ENCODE measurements at regions not wholly inside any gene's neighbourhood (a gene's known extent, or its start where the extent isn't known, plus 50 kb on each side); places are given as distances from the start of the nearest gene placed in this dataset.
"Not testable (repeated sequence)": the region's sequence is repeated elsewhere in the genome, so short reads cannot be mapped to it uniquely, and the experiment has no call there.

DNA sequence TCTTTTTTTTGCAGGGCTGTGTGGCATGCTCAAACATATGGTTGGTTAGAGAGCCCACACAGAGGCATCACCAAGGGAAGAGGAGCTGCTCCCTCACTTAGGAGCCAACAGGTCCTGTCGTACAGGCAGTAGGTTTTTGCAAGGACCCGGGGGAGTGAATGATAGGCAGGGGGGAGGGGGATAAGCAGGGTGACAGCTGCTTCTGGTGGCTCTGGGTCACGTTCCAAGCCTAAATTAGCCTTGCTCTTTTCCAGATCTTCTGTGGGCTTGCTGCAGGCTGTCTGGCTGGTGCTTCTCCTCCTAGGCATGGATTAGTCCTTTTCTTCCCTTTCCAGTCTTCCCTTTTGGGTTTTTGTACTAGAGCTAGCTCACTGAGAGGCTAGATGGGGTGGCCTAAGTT lies 117.7 kb upstream of the PODXL start:
- no peak for DNase-seq (ENCODE audit: low read depth in 2 of 2)

DNA sequence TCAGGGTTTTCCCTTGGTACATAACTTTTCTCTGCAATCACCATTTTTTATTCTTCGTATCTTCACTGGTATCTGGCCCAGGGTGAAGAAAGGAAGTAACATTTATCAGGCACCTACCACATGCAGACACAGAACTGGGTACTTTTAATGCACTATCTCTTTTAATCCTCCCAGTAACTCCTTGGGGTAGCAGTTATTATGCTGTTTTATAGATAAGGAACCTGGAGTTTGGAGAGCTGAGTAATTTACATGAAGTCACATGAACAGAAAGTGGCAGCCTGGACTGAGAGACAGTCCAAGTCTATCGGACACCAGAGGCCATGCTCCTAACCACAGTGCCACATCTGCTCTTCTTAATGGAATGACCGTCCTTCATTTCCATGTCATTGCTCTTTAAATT lies 117.1 kb upstream of the PODXL start:
- no peak for DNase-seq (ENCODE audit: low read depth in 2 of 2)

DNA sequence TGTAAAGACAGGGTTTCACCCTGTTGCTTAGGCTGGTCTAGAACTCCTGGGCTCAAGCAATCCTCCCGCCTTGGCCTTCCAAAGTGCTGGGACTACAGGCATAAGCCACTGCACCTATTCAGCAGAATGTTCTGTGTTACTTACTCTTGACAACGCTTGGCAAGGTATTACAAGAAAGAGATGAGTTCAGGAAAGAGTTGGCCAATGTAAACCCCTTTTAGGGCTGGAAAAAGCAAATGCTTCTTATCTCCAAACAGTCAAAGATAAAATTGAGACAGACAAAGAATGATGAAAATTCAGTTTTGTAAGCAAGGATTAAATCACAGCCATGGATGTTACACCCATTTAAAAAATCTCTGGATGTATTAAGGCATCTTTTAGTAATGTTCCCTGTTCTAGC lies 114.0 kb upstream of the PODXL start:
- DNase-seq (ENCODE audit: low read depth in 2 of 2): no peak

DNA sequence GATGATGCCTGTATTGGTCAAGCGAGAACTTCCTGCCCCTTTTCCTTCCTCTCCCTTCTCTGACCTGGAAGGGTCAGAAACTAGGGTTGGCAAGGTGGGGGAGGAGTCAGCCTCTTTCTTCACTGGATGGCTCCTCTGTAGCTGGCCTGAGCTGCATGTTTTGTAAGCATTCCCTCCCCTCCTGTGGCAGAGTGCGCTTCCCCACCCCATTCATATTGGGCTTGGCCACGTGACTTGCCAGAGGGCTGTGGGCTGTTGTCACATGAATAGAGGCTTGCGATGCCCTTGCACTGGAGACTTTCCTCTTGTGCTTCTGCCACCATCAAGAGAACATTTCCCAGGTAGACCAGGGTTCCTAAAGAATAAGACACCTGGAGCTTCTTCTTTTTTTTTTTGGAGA lies 111.3 kb upstream of the PODXL start:
- no peak for DNase-seq (ENCODE audit: low read depth in 2 of 2)

DNA sequence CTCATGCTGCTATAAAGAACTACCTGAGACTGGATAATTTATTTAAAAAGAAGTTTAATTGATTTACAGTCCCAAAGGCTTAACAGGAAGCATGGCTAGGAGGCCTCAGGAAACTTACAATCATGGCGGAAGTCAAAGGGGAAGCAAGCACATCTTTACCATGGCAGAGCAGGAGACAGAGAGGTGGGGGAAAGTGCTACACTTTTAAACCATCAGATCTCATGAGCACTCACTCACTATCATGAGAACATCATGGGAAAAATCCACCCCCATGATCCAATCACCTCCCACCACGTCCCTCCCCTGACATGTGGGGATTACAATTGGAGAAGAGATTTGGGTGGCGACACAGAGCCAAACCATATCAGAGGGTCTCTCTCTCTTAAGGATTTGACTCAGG lies 108.6 kb upstream of the PODXL start:
- DNase-seq (ENCODE audit: low read depth in 2 of 2): no peak

DNA sequence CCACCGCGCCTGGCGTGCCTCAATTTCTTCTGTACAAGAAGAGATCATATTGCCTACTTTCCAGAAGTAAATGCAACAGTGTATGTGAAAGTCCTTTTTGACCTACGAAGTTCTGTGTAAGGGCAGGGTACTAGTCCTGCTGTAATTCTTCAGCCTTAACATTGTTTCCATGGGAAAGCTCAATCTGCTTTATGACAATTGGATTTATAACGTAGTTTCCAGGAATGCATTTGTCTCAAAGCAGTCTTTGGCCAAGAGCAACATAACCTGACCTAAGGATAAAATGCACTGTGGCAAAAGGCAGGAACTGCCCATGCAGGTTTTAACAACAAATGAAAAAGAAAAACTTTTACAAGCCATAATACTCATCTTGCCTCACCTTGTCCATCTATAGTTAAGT lies 108.1 kb upstream of the PODXL start:
- DNase-seq (ENCODE audit: low read depth in 2 of 2): no peak

DNA sequence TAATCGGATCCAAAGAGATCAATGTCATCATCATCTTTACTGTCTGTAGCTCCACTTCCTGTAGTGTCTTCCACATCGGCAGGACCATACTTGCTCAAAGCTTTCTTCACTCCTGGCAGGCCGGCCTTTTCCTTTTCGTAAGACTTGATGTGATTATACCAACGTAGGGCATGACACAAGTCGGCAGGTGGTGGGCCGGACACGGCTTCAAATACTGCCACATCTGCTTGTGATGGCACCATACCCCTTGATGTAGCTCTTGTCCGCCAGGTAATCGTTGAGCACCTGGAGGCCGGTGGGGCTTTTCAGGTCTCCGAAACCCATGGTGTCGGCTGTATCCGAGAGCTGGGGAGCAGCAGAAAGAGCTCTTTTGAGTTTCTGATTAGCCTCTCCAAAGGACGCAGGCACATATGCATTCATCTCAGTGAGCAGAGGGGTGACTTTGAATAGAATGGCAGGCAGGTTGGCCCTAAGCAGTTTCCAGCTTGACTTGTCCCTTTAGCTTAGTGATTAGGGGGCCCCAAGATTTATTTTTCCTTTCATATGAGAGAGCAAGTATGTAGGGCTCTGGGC lies 106.0 kb upstream of the PODXL start:
- DNase-seq (ENCODE audit: low read depth in 2 of 2): not testable (repeated sequence)

DNA sequence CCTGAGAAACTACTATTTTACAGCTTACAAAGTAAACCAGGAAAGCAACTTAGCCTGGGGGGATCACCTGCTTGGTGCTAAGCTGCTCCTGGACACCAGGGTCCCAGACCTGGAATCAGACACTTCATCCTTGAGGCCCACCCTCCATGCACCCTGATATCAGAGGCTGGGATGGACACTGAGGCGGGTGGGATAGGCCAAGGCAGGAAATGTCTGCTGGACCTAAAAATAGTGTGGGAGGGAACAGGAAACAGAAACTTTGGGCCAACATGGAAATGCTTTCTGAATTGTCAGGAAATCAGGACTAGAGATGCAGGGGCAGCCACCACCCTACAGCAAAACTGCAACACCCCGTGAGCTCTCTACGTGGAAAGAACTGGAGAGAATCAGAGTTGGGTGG lies 101.5 kb upstream of the PODXL start:
- no peak for DNase-seq (ENCODE audit: low read depth in 2 of 2)

DNA sequence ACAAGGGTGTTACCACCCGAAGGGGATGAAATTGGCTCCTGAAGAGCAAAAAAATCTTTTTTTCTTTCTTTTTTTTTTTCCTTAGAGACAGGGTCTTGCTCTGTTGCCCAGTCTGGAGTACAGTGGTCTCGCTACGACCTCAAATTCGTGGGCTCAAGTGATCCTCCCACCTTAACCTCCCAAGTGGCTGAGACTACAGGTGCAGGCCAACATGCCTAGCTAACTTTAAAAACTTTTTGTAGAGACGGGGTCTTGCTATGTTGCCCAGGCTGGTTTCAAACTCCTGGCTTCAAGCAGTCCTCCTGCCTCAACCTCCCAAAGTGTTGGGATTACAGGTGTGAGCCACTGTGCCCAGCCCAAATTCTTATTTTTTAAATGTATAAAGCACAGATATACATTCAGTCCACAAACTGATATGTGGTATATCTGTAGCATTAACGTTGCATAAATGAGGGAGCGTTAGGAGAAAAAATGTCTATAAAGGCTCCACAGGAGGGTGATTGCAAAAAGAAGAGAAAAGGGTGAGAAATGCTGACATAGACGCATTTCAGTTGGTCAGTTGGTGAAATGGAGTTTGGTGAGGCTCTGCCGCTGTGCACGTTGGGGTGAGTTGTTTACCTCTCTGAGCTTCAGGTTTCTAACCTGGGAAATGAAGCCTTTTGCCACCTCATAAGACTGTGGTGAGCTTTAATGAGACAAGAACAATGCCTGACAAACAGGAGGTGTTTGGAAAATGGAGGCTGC lies 100.7 kb upstream of the PODXL start:
- no peak for DNase-seq (ENCODE audit: low read depth in 2 of 2)

DNA sequence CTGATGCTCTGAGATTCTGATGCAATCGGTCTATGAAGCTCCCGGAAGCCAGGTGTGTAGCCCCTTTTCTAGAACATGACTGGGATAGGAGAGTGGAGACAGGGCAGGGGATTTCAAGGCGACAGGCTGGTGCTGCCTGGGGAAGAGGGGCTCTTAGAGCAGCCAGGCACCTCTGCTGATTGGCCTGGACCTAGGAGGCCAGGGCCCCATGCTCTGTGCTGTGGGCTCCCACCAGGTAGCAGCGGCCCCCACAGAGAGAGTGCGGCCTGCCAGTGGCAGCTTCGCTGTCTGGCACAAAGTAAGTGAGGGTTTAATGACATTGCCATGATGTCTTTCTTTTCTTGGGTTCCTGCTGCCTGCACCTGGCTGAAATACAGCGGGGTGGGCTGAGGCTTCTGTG lies 99.4 kb upstream of the PODXL start:
- no peak for DNase-seq (ENCODE audit: low read depth in 2 of 2)

DNA sequence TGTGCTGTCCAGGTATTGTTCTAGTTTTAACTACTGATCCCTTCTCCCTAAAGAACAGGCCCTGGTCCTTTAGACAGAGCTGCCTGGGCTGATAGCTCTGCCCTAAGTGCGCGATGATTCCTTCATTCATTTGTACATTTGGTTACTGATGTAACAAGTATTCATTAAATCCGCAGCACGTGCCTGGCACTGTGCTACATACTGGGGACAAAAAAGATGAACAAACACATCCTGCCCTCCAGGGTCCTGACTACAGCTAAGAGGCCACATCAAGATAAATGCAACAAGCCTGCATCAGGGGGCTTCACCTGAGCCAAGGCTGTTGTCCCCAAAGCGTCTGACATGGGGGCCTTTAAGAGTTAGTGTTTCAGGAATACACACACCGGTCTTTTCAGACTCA lies 99.0 kb upstream of the PODXL start:
- no peak for DNase-seq (ENCODE audit: low read depth in 2 of 2)

DNA sequence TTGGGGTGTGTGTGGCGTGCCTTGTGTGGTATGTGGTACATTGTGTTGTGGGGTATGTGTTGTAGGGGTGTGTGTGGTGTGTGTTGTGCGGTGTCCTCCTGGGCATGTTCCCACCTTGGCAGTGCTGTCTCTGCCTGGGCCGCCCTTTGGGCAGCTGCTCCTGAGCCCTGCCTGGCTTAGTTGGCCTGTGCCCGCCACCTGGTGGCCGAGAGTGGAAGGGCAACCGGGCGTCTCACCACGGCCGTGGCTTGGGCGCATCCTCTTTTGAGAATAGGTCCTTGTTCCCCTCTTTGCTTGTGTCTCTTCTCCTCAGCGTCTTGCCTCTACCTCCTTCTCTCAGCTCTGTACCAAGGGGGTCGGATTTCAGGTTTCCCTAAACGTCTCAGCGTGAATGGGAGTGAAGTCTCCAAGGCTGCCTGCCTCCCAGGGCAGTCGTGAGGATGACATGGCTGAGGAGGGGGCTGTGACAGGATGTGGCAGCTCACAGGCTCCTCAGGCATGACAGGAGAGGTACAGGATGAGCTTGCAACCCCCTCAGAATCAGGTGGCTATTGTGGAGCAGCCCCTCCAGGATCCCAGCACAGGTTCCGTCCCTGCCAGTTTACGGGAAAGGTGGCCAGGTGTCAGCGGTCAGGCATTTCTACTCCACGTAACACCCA lies 98.4 kb upstream of the PODXL start:
- peak; percentile 58 to 70 for DNase-seq (ENCODE audit: low read depth in 2 of 2)

DNA sequence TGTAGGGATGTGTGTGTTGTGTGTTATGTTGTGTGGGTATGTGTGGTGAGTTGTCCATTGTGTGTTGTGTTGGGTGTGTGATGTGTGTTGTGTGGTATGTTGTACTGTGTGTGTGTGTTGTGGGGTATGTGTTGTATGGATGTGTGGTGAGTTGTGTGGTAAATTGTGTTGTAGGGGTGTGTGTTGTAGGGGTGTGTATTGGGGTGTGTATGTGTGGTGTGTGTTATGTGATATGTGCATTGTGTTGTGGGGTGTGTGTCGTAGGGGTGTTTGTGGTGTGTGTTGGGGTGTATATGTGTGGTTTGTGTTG lies 97.8 kb upstream of the PODXL start:
- DNase-seq (ENCODE audit: low read depth in 2 of 2): no peak

DNA sequence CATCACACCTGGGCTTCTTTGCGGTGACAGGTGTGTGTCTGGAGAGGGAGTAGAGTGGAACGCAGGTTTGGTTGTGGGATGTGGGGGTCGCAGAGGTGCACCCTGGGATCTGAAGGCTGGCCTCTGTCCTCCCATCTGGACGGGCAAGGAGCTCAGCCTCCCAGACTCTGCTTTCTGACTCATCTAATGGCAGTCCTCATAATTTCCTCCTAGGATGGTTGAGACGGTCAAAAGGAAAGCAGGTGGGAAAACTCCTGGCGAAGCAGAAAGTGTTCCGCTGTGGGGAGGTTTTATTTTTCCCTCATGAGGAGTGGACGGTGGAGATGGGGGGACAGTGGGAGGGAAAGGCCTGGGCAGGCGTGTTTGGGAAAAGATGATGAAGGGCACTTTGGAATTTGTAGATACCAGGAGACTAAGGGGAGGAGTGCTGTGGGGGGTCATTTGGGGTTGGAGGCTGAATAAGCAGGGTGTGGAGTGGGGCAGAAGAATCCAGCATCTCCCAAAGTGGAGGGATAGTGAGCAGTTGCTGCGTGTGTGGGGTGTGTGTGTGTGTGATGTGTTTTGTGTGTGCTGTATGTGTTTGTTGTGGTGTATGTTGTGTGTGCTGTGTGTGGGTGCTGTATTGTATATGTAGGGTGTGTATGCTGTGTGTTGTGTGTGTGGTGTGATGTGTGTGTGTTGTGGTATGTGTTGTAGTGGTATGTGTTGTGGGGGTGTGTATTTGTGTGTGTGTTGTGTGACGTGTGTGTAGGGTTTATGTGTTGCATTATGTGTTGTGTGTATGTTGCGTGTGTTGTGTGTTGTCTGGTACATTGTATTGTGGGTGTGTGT lies 97.2 kb upstream of the PODXL start:
- DNase-seq (ENCODE audit: low read depth in 2 of 2): no peak

DNA sequence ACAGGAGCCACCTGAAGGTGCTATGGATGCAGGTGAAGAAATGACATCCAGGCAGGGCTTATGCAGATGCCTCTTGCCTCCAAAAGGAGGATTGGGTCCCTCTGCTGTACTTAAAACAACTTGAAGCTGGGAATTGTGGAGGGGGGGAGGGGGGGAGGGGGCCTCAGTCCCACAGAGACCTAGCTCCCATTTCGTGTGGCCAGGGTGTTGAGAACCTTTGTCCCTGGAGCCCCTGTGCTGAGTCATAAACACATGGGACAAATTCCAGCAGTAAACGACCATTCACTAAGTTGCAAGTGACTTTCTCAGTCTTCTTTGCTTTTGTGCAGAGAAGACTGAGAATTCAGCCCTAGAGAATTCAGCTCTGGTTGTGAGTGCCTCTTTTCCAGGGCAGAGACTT lies 96.5 kb upstream of the PODXL start:
- DNase-seq (ENCODE audit: low read depth in 2 of 2): no peak

DNA sequence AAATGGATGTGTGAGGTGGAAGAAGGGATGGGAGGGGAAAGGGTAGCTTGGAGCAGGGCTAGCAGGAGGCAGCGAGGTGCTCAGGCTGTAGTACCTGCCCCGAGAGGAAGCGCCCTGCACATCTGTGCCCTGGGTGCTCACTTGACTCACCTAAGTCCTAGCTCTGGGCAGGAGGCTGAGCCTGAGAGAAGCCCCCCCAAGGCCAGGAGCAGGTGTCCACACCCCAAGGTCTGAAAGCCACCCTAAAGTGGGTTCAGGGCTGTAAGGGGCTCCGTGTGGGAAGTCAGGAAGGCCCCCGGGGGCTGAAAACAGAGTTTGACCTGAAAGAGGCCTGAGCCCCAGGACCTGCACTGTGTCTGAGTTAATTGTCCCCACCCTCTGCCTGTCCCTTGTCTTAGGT lies 95.8 kb upstream of the PODXL start:
- no peak for DNase-seq (ENCODE audit: low read depth in 2 of 2)

DNA sequence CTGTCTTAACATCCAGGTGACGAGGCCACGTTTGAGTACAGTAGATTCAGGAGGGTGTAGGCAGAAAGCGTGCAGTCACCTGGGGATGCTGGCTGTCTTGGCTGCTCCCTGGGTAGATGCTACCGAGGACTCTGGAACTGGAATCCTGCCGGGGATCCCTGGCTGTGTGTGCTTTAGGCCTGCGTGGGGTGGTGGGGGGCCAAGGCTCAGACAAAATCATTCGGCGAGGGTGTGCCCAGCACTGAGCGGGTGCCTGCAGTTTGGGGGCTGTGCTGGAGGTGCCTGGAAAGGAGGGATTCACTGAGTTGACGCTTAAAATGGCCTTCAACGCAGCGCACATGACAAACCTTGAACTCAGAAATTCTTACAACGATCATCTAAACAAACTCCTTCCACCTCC lies 93.5 kb upstream of the PODXL start:
- no peak for DNase-seq (ENCODE audit: low read depth in 2 of 2)

DNA sequence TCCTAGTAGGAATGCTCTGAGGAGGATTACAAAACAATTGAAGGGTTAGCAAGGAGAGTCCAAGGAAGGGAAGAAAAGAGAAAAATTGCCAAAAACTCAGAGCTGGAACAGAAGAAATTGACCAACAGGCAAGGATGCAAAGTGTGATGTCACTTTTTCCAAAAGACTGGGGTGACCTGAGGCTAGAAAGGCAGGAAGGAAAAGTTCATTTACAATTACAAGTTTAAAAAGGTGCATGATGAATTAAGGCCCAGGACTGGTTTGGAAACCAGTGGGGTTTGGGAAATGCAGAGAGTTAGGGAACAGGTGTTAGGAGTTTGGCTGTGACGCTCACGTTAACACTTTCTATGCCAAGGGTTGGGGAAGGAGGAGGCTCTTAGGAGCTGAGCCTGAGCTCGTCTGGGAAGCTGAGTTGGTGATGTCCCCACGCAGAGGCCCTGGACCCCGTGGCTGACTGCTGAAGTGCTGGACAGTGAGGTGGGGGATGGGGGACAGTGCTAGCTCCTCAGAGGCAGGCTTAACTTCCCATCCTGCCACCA lies 92.6 kb upstream of the PODXL start:
- DNase-seq (ENCODE audit: low read depth in 2 of 2): no peak

DNA sequence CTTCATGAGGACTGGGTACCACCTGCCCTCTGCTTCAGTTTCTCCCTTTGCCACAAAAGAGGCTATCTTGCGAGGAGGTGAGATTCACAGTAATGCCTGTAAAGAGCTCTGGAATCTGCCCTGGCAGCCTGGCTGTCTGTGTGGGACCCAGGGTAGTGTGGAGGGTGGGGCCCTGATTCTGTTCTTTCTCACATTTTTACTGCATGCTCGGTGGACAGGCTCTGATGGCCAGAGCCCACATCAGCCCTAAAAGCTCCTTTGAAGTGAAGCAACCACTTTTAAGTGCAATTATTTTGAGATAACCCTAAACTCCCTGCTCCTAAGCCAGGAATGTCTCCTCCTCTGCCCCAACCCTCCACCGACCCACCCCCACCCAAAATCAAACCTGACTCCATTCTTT lies 92.1 kb upstream of the PODXL start:
- no peak for DNase-seq (ENCODE audit: low read depth in 2 of 2)

DNA sequence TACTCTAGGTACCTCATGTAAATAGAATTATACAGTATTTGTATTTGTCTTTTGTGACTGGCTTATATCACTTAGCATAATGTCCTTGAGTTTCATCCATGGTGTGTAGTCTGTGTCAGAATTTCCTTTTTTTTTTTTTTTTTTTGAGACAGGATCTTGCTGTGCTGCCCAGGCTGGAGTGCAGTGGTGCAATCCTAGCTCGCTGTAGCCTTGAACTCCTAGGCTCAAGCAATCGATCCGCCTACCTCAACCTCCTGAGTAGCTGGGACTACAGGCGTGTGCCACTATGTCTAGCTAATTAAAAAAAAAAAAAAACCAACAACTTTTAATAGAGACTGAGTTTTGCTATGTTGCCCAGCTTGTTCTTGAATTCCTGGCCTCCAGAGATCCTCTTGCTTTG lies 89.8 kb upstream of the PODXL start:
- DNase-seq (ENCODE audit: low read depth in 2 of 2): no peak

DNA sequence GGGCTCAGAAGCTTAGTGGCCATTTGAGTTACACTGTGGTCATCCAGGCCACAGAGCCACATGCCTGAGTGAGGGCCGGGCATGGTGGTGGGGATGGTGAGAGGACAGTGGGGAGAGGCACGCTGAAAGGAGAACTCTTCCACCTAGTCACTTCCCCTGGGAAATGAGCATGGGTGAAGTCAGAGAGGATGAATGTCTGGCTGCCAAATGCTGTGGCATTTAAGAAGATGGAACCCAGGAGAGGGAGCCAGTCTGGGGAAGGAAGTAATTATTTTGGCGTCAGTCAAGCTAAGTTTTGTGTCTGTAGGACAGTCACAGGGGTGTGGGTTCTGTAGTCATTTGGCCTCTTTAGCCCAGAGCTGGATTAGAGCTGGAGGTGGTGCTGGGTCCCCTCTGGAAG lies 86.0 kb upstream of the PODXL start:
- no peak for DNase-seq (ENCODE audit: low read depth in 2 of 2)

DNA sequence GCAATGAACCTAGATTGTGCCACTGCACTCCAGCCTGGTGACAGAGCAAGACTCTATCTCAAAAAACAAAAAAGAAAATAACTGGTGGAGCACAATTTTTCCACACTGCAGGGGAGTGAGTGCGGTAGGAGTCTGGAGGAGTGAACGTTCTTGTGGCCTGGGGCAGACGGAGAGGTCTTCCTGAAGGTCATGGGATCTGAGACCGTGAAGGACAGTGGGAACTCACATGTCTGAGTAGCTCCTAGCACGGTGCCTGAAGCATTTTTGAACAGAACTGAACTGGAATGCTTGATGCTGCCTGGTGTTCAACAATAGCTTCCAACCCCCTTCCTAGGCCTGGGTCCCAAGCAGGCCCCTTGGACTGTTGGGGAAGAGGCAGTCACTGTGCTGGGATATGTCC lies 84.3 kb upstream of the PODXL start:
- DNase-seq (ENCODE audit: low read depth in 2 of 2): no peak

Data from stimulated activated CD8-positive, alpha-beta memory T cell treated with anti-CD3 and anti-CD28 coated beads, Interleukin-7, amount 100 ng/mL, for 1 hour (primary cell).